GM12878 (cell line): ENCODE measurements at regions not wholly inside any gene's neighbourhood (a gene's known extent, or its start where the extent isn't known, plus 50 kb on each side); places are given as distances from the start of the nearest gene placed in this dataset.

Experiments used
- ATAC-seq: fragments of 200-7000 bp; cut with Tn5 transposase; 3 replicates; pipeline ENCODE4 v1.9.1; 2020; ENCODE audit warnings: mild to moderate bottlenecking, moderate library complexity
- BruUV-seq: library from RNA; stranded (reverse); fragments of 400-500 nt; replicated peaks from 2 replicates; lab custom pipeline; 2021; lab: Mats Ljungman, UMichigan
- CTCF ChIA-PET: fragments of 300-600 bp; sonication (Branson Sonifier 250); formaldehyde crosslinking; extraction: SDS; loops from one replicate; lab custom pipeline; 2021; ENCODE audit warnings: inconsistent platforms; lab: Yijun Ruan, JAX
- POLR2A ChIA-PET: fragments of 350-600 bp; formaldehyde crosslinking; extraction: SDS; loops from one replicate; lab custom pipeline; 2021; ENCODE audit warnings: inconsistent platforms; lab: Charles Lee
- RAD21 ChIA-PET: fragments of 300-600 bp; sonication (Branson Sonifier 250); formaldehyde crosslinking; loops from one replicate; lab custom pipeline; 2023; ENCODE audit warnings: antibody characterized with exemption; ENCODE audit not compliant: unreplicated experiment; lab: Charles Lee
- SMC1A ChIA-PET: fragments of 300-600 bp; sonication (Branson Sonifier 250); formaldehyde crosslinking; loops from one replicate; lab custom pipeline; 2023; ENCODE audit not compliant: unreplicated experiment, uncharacterized antibody; lab: Charles Lee
- DNase-seq: peaks from one replicate; pipeline ENCODE4 v3.0.0-alpha.2; 2011; ENCODE audit warnings: low read depth, low spot score
- FAIRE-seq: peaks from 3 replicates; lab custom pipeline; 2011; peaks lifted over from hg19 to GRCh38; lab: Jason Lieb, UNC
- H2AFZ ChIP-seq: 2 replicates; pipeline ENCODE4 v1.6.0; 2011; ENCODE audit warnings: low read depth, low read length, control low read depth; ENCODE audit not compliant: control insufficient read depth
- H3K27ac ChIP-seq: 2 replicates; pipeline ENCODE4 v1.5.1; 2011; ENCODE audit warnings: control low read depth; ENCODE audit not compliant: control insufficient read depth, insufficient read depth
- H3K27me3 ChIP-seq, 2 experiments: replicated peaks in 1 of 2; 2 replicates each; pipeline versions ENCODE4 v1.6.0 to v1.6.1; 2011; ENCODE audit warnings: low read length in 1 of 2; ENCODE audit not compliant: control insufficient read depth in 2 of 2, insufficient read depth in 2 of 2
- H3K36me3 ChIP-seq, 2 experiments: 2 replicates each; pipeline ENCODE4 v1.5.1; 2011; ENCODE audit warnings: low read length in 1 of 2; ENCODE audit not compliant: control insufficient read depth in 2 of 2, insufficient read depth in 2 of 2
- H3K4me1 ChIP-seq: 2 replicates; pipeline ENCODE4 v1.6.1; 2011; ENCODE audit warnings: mild to moderate bottlenecking, low read length, moderate library complexity, mixed read lengths; ENCODE audit not compliant: control insufficient read depth, insufficient read depth
- H3K4me2 ChIP-seq: 2 replicates; pipeline ENCODE4 v1.6.0; 2011; ENCODE audit warnings: control low read depth; ENCODE audit not compliant: control insufficient read depth, insufficient read depth
- H3K4me3 ChIP-seq: fragments of 200-600 bp; sonication (generic); 2 replicates; pipeline ENCODE4 v1.5.1; 2016
- H3K79me2 ChIP-seq: 2 replicates; pipeline ENCODE4 v1.6.0; 2011; ENCODE audit warnings: low read length; ENCODE audit not compliant: control insufficient read depth, insufficient read depth
- H3K9ac ChIP-seq: 2 replicates; pipeline ENCODE4 v1.8.0; 2011; ENCODE audit warnings: low read length, control low read depth, mixed read lengths; ENCODE audit not compliant: control insufficient read depth, insufficient read depth
- H3K9me3 ChIP-seq: replicated peaks from 3 replicates; pipeline ENCODE4 v1.5.1; 2011; ENCODE audit warnings: mild to moderate bottlenecking, low read length; ENCODE audit not compliant: control insufficient read depth, insufficient read depth
- H4K20me1 ChIP-seq: 2 replicates; pipeline ENCODE4 v1.6.0; 2011; ENCODE audit not compliant: control insufficient read depth, insufficient read depth
- BACH1 ChIP-seq: fragments of 450-650 bp; IDR thresholded peaks from 2 replicates; pipeline ENCODE4 v1.6.1; 2017; ENCODE audit warnings: mild to moderate bottlenecking, borderline replicate concordance
- DPF2 ChIP-seq: fragments of 450-650 bp; IDR thresholded peaks from 2 replicates; pipeline ENCODE4 v1.6.1; 2017; ENCODE audit warnings: mild to moderate bottlenecking
- E4F1 ChIP-seq: fragments of 450-650 bp; IDR thresholded peaks from 2 replicates; pipeline ENCODE4 v1.6.1; 2018; ENCODE audit warnings: borderline replicate concordance, mild to moderate bottlenecking; ENCODE audit not compliant: partially characterized antibody
- ELK1 ChIP-seq: IDR thresholded peaks from 2 replicates; pipeline ENCODE4 v1.6.1; 2012; ENCODE audit warnings: low read depth, low read length, improper control_type of control experiment
- NFYA ChIP-seq: IDR thresholded peaks from 2 replicates; pipeline ENCODE4 v1.6.1; 2011; ENCODE audit warnings: low read depth, mild to moderate bottlenecking, low read length, improper control_type of control experiment, borderline replicate concordance
- NFYB ChIP-seq: IDR thresholded peaks from 2 replicates; pipeline ENCODE4 v1.6.1; 2011; ENCODE audit warnings: low read depth, mild to moderate bottlenecking, low read length, improper control_type of control experiment, moderate library complexity; ENCODE audit not compliant: insufficient read depth
- POU2F2 ChIP-seq: IDR thresholded peaks from 3 replicates; pipeline ENCODE4 v1.6.1; 2011; ENCODE audit warnings: low read depth, mild to moderate bottlenecking, low read length, borderline replicate concordance
- RCOR1 ChIP-seq: conservative IDR thresholded peaks from 2 replicates; pipeline ENCODE4 v1.6.1; 2012; ENCODE audit warnings: low read depth, low read length, improper control_type of control experiment
- RELA ChIP-seq: fragments of 450-650 bp; IDR thresholded peaks from 2 replicates; pipeline ENCODE4 v1.8.0; 2014; ENCODE audit warnings: borderline replicate concordance; ENCODE audit not compliant: partially characterized antibody
- YY1 ChIP-seq: IDR thresholded peaks from 2 replicates; pipeline ENCODE4 v1.6.1; 2011; ENCODE audit warnings: low read depth, mild to moderate bottlenecking, low read length
- WGBS: methylation state at CpG from one replicate; pipeline ENCODE4 v1.1.6; 2016; ENCODE audit warnings: low lambda C conversion rate; ENCODE audit not compliant: insufficient replicate concordance, insufficient coverage; ENCODE audit errors: missing lambda C conversion rate; 5-methylcytosine and 5-hydroxymethylcytosine counted together
- in situ Hi-C: fragments of 300-500 bp; cut with MboI; formaldehyde crosslinking; loops from 9 replicates; pipeline ENCODE4 v1.14.3; 2018; ENCODE audit warnings: mixed read lengths
- intact Hi-C: fragments of 100-400 bp; cut with micrococcal nuclease; formaldehyde crosslinking; loops from one replicate; pipeline ENCODE4 v1.14.2; 2022; ENCODE audit not compliant: unreplicated experiment

- no peak overlapping the region for H3K4me2 ChIP-seq
- no peaks in the 10 kb centered on the region for H3K36me3 ChIP-seq
- FAIRE-seq (no peak), ATAC-seq (no peak), DNase-seq (no peak)
- ChIA-PET CTCF (no interaction called here), POLR2A (no interaction called here), SMC1A (no interaction called here), RAD21 (no interaction called here)
- no peak overlapping the region for H2AFZ ChIP-seq
- H3K4me1 ChIP-seq = no peaks in the 10 kb centered on the region
- WGBS = 5% methylated on average over 4 of the region's 4 CpGs
- H3K27me3 ChIP-seq = no peaks in the 10 kb centered on the region
- H4K20me1 ChIP-seq = no peaks in the 10 kb centered on the region
- H3K9me3 ChIP-seq = no peaks in the 10 kb centered on the region
- no TSS peak for BruUV-seq
- no peak overlapping the region for H3K9ac ChIP-seq
- no peak for TF ChIP-seq DPF2
- no peak for TF ChIP-seq BACH1
- no peak for TF ChIP-seq NFYA
- TF ChIP-seq RELA = no peak
- no peak for TF ChIP-seq YY1
- no peak for TF ChIP-seq POU2F2
- TF ChIP-seq ELK1 = no peak
- TF ChIP-seq E4F1 = no peak
- TF ChIP-seq NFYB = no peak
- no peak for TF ChIP-seq RCOR1
- intact Hi-C loops (no loop called here), in situ Hi-C loops (no loop called here)
- H3K4me3 ChIP-seq = no peak overlapping the region
- H3K79me2 ChIP-seq = no peaks in the 10 kb centered on the region
- no peak overlapping the region for H3K27ac ChIP-seq
Measured at GRCh38 chr10:105342606-105343005, 701.5 kb downstream of the SORCS3 start.
